Activated T-cell treated with anti-CD3 and anti-CD28 coated beads, Interleukin-2, amount 50 U/mL, for 4 hours (primary cell): ENCODE measurements at regions not wholly inside any gene's neighbourhood (a gene's known extent, or its start where the extent isn't known, plus 50 kb on each side); places are given as distances from the start of the nearest gene placed in this dataset.

ENCODE experiments used
- ATAC-seq, 2 donors: fragments of 200-7000 bp; cut with Tn5 transposase; one replicate each; pipeline ENCODE4 v1.10.0; 2021
- DNase-seq: peaks from one replicate; pipeline ENCODE4 v3.0.0-alpha.2; 2020
- H3K27me3 Mint-ChIP-seq: one replicate; pipeline ENCODE4 v1.8.0; 2021; ENCODE audit warnings: low read depth, mixed read lengths
- H3K36me3 Mint-ChIP-seq: one replicate; pipeline ENCODE4 v1.8.0; 2022; ENCODE audit warnings: mixed read lengths; ENCODE audit not compliant: insufficient read depth
- H3K4me1 Mint-ChIP-seq: one replicate; pipeline ENCODE4 v1.8.0; 2021; ENCODE audit warnings: low read depth, mixed read lengths
- H3K4me3 Mint-ChIP-seq: one replicate; pipeline ENCODE4 v1.8.0; 2021; ENCODE audit warnings: mild to moderate bottlenecking, moderate library complexity, mixed read lengths
- H3K9me3 Mint-ChIP-seq: one replicate; pipeline ENCODE4 v1.8.0; 2021; ENCODE audit warnings: mixed read lengths

- no peaks in the 10 kb centered on the region for H3K9me3 Mint-ChIP-seq
- H3K36me3 Mint-ChIP-seq = no peaks in the 10 kb centered on the region
- no peaks in the 10 kb centered on the region for H3K4me1 Mint-ChIP-seq
- ATAC-seq (no peak), DNase-seq (no peak)
- H3K4me3 Mint-ChIP-seq = no peak overlapping the region
- H3K27me3 Mint-ChIP-seq = peaks cover 18% of the 10 kb centered on the region
Observed at GRCh38 chr14:62179367-62180018, 417.3 kb downstream of the SNAPC1 start.

- Mint-ChIP-seq H3K9me3 (no peaks in the 10 kb centered on the region), H3K36me3 (no peaks in the 10 kb centered on the region), H3K27me3 (peaks cover 12% of the 10 kb centered on the region), H3K4me3 (no peak overlapping the region), H3K4me1 (no peaks in the 10 kb centered on the region)
- ATAC-seq (no peak), DNase-seq (no peak)
Observed at GRCh38 chr14:62181591-62181990, 419.4 kb downstream of the SNAPC1 start.

DNA sequence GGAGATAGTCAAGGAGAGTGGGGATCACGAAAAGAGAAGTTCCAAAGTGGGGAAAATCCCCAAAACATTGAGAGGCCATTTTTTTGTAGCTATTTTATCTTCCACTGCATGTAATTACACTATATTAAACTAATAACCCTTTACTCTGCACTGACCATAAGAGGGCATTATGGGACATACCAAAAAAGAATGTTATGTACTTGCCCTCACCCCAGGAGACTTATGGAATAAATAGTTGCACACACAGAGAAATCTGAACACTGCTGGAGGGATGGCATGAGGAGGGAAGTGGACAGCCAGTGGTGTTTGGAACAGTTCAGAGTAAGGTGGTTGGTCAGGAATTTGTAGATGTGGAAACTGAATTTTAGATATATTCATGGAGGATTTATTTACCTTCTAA, 422.9 kb downstream of the SNAPC1 start:
- H3K27me3 Mint-ChIP-seq = peaks cover 13% of the 10 kb centered on the region
- no peaks in the 10 kb centered on the region for H3K4me1 Mint-ChIP-seq
- no peak overlapping the region for H3K4me3 Mint-ChIP-seq
- ATAC-seq (no peak), DNase-seq (no peak)
- H3K9me3 Mint-ChIP-seq = no peaks in the 10 kb centered on the region
- H3K36me3 Mint-ChIP-seq = no peaks in the 10 kb centered on the region

- DNase-seq (no peak), ATAC-seq (no peak)
- Mint-ChIP-seq H3K9me3 (no peaks in the 10 kb centered on the region), H3K4me3 (no peak overlapping the region), H3K36me3 (no peaks in the 10 kb centered on the region), H3K27me3 (peaks cover 16% of the 10 kb centered on the region), H3K4me1 (no peaks in the 10 kb centered on the region)
Observed at GRCh38 chr14:62187265-62187664, 425.0 kb downstream of the SNAPC1 start.

DNA sequence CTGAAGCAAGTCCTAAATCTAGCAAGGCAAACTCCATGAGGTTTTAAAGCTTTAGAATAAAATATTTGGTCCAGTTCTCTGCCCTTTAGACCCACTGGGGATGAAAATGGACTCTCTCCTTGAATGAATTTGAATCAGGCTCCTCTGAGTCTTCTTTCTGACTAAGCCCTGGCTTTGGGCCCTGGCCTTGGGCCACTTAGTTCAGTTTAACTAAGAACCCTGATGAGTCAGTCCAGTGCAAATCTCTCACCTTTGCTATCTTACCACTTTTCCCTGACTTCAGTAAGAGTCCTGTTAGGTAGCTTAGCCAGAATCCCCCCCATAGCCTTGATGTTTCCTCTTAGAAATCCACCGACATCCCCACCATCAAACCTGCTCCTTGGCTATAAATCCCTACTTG, 427.5 kb downstream of the SNAPC1 start:
- no peak overlapping the region for H3K4me3 Mint-ChIP-seq
- H3K27me3 Mint-ChIP-seq = peaks cover 16% of the 10 kb centered on the region
- no peaks in the 10 kb centered on the region for H3K36me3 Mint-ChIP-seq
- no peaks in the 10 kb centered on the region for H3K9me3 Mint-ChIP-seq
- DNase-seq (no peak), ATAC-seq (no peak)
- no peaks in the 10 kb centered on the region for H3K4me1 Mint-ChIP-seq

GRCh38 chr14:62206456-62206855, 444.2 kb downstream of the SNAPC1 start:
- no peaks in the 10 kb centered on the region for H3K36me3 Mint-ChIP-seq
- peaks cover 22% of the 10 kb centered on the region for H3K27me3 Mint-ChIP-seq
- H3K4me3 Mint-ChIP-seq = no peak overlapping the region
- ATAC-seq (no peak), DNase-seq (no peak)
- peaks cover 9% of the 10 kb centered on the region for H3K9me3 Mint-ChIP-seq
- H3K4me1 Mint-ChIP-seq = no peaks in the 10 kb centered on the region

DNA sequence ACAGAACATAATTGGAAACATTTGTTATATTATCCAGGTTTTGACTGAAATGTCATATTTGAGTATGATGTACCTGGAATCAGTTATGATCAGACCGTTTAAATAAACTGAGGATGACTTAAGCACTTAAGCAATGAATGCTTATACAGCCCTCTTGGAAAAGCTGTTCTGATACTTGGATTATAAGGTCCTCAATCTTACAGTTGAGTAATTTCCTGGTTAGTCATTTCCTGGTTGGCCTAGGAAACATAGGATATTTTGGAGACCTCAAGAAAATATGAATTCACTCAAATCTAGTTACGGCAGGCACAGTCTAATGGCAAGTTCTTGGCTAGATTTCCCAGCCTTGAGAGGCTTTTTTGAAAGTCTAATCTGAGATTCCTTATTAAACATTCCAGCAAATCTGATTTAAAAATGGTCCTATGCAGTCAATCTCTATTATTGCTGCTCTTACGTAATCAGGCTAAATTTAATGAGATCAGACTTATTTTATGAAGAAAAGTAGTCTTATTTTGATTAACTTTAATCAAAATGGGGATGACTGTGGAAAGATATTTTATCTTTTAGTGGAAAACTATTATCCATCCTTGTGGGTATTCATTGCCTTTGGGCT, 447.2 kb downstream of the SNAPC1 start:
- no peak overlapping the region for H3K4me3 Mint-ChIP-seq
- H3K27me3 Mint-ChIP-seq = peaks cover 20% of the 10 kb centered on the region
- DNase-seq (no peak), ATAC-seq (no peak)
- H3K4me1 Mint-ChIP-seq = no peaks in the 10 kb centered on the region
- no peaks in the 10 kb centered on the region for H3K36me3 Mint-ChIP-seq
- H3K9me3 Mint-ChIP-seq = peaks cover 9% of the 10 kb centered on the region

DNA sequence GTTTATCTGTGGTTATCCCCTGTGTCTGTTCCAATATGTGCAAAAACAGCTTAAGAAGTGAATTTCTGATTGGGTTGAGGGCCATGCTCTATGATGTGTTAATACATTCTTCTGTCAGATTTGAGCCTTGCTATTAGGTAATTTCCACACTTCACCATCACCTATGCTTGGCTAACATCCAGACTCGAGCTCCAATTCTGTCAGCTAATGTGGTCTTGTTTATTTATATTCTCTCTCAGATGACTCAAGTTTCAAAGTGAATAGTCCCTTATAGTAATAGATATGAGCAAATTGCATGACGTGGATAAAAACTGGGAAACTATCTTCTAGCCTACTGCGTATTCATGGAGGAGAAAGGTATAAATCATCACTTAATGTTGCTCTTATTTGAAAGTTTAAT, 451.3 kb downstream of the SNAPC1 start:
- ATAC-seq = no peak
- H3K9me3 Mint-ChIP-seq = no peaks in the 10 kb centered on the region
- H3K4me3 Mint-ChIP-seq = no peak overlapping the region
- no peaks in the 10 kb centered on the region for H3K4me1 Mint-ChIP-seq
- H3K27me3 Mint-ChIP-seq = peaks cover 10% of the 10 kb centered on the region
- H3K36me3 Mint-ChIP-seq = no peaks in the 10 kb centered on the region
- DNase-seq = no peak

GRCh38 chr14:62216121-62216520, 453.9 kb downstream of the SNAPC1 start:
- Mint-ChIP-seq H3K9me3 (no peaks in the 10 kb centered on the region), H3K4me1 (no peaks in the 10 kb centered on the region), H3K4me3 (no peak overlapping the region), H3K27me3 (peaks cover 9% of the 10 kb centered on the region), H3K36me3 (no peaks in the 10 kb centered on the region)
- DNase-seq (no peak), ATAC-seq (no peak)

DNA sequence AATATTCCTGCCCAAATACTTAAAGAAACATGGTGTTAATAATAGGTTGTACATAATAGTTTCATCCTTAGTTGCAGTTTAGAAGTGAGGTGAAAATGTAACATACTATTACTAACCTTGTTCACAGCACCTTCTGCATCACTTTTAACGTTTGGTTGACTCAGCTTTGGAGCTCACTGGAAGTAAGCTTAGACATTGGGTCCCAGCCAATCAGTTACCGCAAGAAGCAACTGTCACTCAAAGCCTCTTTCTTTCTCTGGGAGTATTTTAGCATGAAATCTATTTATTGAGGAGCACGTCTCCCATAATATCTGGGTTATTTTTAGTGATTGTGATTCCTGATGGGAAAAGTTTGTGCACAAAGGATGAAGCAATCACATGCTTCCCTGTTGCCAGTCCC, 472.6 kb downstream of the SNAPC1 start:
- no peaks in the 10 kb centered on the region for H3K36me3 Mint-ChIP-seq
- H3K9me3 Mint-ChIP-seq = peaks cover 24% of the 10 kb centered on the region
- H3K4me3 Mint-ChIP-seq = no peak overlapping the region
- no peak for DNase-seq
- H3K27me3 Mint-ChIP-seq = peaks cover 4% of the 10 kb centered on the region
- H3K4me1 Mint-ChIP-seq = no peaks in the 10 kb centered on the region
- no peak for ATAC-seq

- H3K27me3 Mint-ChIP-seq = peaks cover 4% of the 10 kb centered on the region
- DNase-seq = no peak
- H3K36me3 Mint-ChIP-seq = no peaks in the 10 kb centered on the region
- H3K4me1 Mint-ChIP-seq = no peaks in the 10 kb centered on the region
- ATAC-seq = no peak
- no peak overlapping the region for H3K4me3 Mint-ChIP-seq
- H3K9me3 Mint-ChIP-seq = peaks cover 11% of the 10 kb centered on the region
Observed at GRCh38 chr14:62244221-62244620, 482.0 kb downstream of the SNAPC1 start.

GRCh38 chr14:62247266-62247665, 485.0 kb downstream of the SNAPC1 start:
- no peaks in the 10 kb centered on the region for H3K27me3 Mint-ChIP-seq
- no peak for ATAC-seq
- no peak for DNase-seq
- H3K4me1 Mint-ChIP-seq = no peaks in the 10 kb centered on the region
- H3K4me3 Mint-ChIP-seq = no peak overlapping the region
- H3K9me3 Mint-ChIP-seq = peaks cover 8% of the 10 kb centered on the region
- H3K36me3 Mint-ChIP-seq = no peaks in the 10 kb centered on the region

DNA sequence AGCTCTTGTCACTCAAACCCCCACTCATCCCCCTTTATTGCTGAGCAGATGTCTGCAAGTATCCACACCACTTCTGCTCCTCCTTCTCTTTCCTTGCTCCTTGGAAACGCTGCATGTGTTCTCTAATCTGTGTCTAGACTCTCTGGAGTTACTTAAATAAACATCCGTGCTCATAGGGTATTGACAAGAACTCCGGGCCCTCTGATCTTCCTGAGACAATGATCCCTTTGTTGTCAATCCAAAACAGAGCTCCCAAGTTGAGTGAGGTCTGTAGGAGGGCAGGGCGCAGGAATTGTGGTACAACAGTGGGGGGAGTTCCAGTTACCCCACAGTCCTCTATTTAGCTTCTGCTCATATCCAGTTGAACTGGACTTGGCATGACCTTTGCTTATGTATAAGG, 489.0 kb downstream of the SNAPC1 start:
- Mint-ChIP-seq H3K4me1 (no peaks in the 10 kb centered on the region), H3K9me3 (no peaks in the 10 kb centered on the region)

GRCh38 chr14:62253171-62253570, 491.0 kb downstream of the SNAPC1 start:
- no peak for ATAC-seq
- no peaks in the 10 kb centered on the region for H3K36me3 Mint-ChIP-seq
- H3K9me3 Mint-ChIP-seq = no peaks in the 10 kb centered on the region
- H3K4me3 Mint-ChIP-seq = no peak overlapping the region
- H3K27me3 Mint-ChIP-seq = peaks cover 7% of the 10 kb centered on the region
- DNase-seq = no peak
- H3K4me1 Mint-ChIP-seq = no peaks in the 10 kb centered on the region

More for the DNA sequence above, 489.0 kb downstream of the SNAPC1 start:
- H3K36me3 Mint-ChIP-seq = no peaks in the 10 kb centered on the region
- peaks cover 2% of the 10 kb centered on the region for H3K27me3 Mint-ChIP-seq
- DNase-seq = no peak
- H3K4me3 Mint-ChIP-seq = no peak overlapping the region
- ATAC-seq = no peak

DNA sequence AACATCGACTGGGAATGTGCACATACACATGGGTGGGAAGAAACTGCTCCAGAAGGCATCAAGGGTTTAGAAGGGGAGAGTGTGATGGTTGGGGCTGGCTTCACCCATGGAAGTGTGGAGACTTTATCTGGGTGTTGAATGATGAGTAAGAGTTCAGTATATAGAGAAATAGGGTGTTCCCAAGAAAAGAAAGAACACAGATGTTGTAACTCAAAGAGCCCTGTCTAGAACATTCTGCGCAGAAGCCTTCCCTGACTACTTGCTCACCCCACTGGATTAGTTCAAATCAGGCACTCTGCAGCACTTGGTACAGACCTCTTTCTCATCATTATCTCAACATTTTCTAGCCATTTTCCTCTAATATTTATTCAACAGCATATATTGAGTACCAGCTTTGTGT, 491.7 kb downstream of the SNAPC1 start:
- H3K9me3 Mint-ChIP-seq = no peaks in the 10 kb centered on the region
- no peaks in the 10 kb centered on the region for H3K4me1 Mint-ChIP-seq
- H3K36me3 Mint-ChIP-seq = no peaks in the 10 kb centered on the region
- peaks cover 7% of the 10 kb centered on the region for H3K27me3 Mint-ChIP-seq
- no peak for ATAC-seq
- H3K4me3 Mint-ChIP-seq = no peak overlapping the region
- no peak for DNase-seq
